ENCODE measurements at regions not wholly inside any gene's neighbourhood (a gene's known extent, or its start where the extent isn't known, plus 50 kb on each side); places are given as distances from the start of the nearest gene placed in this dataset.

DNA sequence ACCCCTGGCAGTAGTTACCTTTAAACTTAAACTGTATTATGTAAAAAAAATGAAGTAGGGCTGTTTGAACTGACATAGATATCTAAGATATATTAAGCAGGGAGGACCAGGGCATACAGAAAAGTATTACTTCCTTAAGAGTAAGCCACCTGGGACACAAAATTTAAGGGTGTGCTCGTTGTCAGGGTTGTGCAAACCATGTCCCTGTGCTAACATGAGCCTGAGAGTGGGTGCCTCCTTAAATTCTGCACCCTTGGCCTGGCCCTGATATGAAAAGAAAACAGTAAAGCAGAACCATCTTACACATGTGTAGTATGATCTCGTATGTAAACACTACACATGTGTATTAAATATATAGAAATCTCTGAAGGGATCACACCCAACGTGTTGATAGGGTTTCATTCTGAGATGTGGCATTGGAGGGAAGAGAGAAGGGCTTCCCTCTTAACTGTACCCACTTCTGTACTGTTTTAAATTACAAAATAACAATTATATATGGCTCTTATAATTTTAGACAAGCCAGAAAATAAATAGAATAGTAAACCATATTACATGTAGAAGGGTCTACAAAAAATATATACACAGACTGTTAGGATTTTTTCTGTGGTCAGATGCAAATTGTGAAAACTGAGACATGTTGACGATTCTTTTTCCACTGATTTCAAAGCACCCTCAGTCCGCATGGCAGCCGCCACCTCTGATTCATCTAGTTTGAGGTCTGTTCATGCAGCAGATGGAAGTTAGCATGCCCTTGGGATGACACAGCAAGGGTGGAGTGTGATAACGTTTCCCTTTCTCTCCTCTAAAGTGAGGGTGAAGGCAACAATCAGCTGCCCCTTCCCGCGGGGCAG lies 400.8 kb upstream of the PROK2 start:
- Histone ChIP-seq H4K91ac (ENCODE audit: insufficient read length, low read depth, low read length) (no peak overlapping the region), H3K27ac (ENCODE audit: insufficient read length, low read depth, low read length) (no peak overlapping the region)

More for the DNA sequence above, 400.8 kb upstream of the PROK2 start:
- H3K36me3 Mint-ChIP-seq (ENCODE audit: insufficient read depth in 1 of 3, low read depth in 3 of 3) = no peaks in the 10 kb centered on the region
- H3K27me3 ChIP-seq (ENCODE audit: insufficient read depth, low read length) = no peaks in the 10 kb centered on the region
- H4K20me1 ChIP-seq (ENCODE audit: control insufficient read depth, insufficient read depth, insufficient read length) = no peaks in the 10 kb centered on the region
- H2BK12ac ChIP-seq (ENCODE audit: insufficient read length, low read depth, low read length) = no peak overlapping the region
- H2AK5ac ChIP-seq (ENCODE audit: insufficient read length, low read length) = no peak overlapping the region
- H3K27me3 Mint-ChIP-seq (ENCODE audit: low read depth) = peaks cover 11% of the 10 kb centered on the region
- H2AFZ ChIP-seq (ENCODE audit: low read length) = no peak overlapping the region
- H3K4me1 Mint-ChIP-seq = no peaks in the 10 kb centered on the region
- H3K9ac ChIP-seq (ENCODE audit: extremely low read depth, insufficient read length, low read length) = no peak overlapping the region
- no peak overlapping the region for H2BK15ac ChIP-seq (ENCODE audit: low read depth, low read length)
- H3K79me2 ChIP-seq (ENCODE audit: insufficient read depth, low read length) = no peaks in the 10 kb centered on the region
- no peaks in the 10 kb centered on the region for H3K79me1 ChIP-seq (ENCODE audit: insufficient read depth, low read depth, low read length, poor library complexity, severe bottlenecking)
- H3K56ac ChIP-seq (ENCODE audit: insufficient read length, low read depth, low read length) = no peak overlapping the region
- no peak overlapping the region for H3K23ac ChIP-seq (ENCODE audit: insufficient read length, low read depth, low read length)
- no CpG with 5 or more reads among the region's 9 CpGs for WGBS (ENCODE audit: extremely low coverage, insufficient read length, low lambda C conversion rate)
- H3K4me2 ChIP-seq (ENCODE audit: insufficient read depth, insufficient read length, low read length) = no peak overlapping the region
- no peak overlapping the region for H2BK20ac ChIP-seq (ENCODE audit: low read depth, low read length, poor library complexity, severe bottlenecking)
- no peak overlapping the region for H4K8ac ChIP-seq (replicated peaks; ENCODE audit: insufficient read length, low read depth, low read length)
- no peak overlapping the region for H3K4ac ChIP-seq (ENCODE audit: low read depth, low read length)
- no peak for DNase-seq
- peaks cover 0 to 5% of the 10 kb centered on the region in 2 experiments; a peak in 2 of 5 replicates for H3K9me3 Mint-ChIP-seq
- H3K14ac ChIP-seq (ENCODE audit: insufficient read depth, low read length) = no peak overlapping the region
- no peak overlapping the region for H3K27ac Mint-ChIP-seq
- no peak overlapping the region for H3K18ac ChIP-seq (ENCODE audit: insufficient read length, low read depth, low read length)
- no peak overlapping the region for H4K5ac ChIP-seq (ENCODE audit: insufficient read length, low read depth, low read length)
- no peak overlapping the region for H2BK5ac ChIP-seq (ENCODE audit: insufficient read length, low read length)
- H3K9me3 ChIP-seq (ENCODE audit: control insufficient read depth, low read depth, low read length) = no peaks in the 10 kb centered on the region
- H3T11ph ChIP-seq (ENCODE audit: low read length) = no peak overlapping the region
- no peaks in the 10 kb centered on the region for H3K23me2 ChIP-seq (ENCODE audit: insufficient read length, low read depth, low read length, poor library complexity, severe bottlenecking)
- TF ChIP-seq, protein P1, sequence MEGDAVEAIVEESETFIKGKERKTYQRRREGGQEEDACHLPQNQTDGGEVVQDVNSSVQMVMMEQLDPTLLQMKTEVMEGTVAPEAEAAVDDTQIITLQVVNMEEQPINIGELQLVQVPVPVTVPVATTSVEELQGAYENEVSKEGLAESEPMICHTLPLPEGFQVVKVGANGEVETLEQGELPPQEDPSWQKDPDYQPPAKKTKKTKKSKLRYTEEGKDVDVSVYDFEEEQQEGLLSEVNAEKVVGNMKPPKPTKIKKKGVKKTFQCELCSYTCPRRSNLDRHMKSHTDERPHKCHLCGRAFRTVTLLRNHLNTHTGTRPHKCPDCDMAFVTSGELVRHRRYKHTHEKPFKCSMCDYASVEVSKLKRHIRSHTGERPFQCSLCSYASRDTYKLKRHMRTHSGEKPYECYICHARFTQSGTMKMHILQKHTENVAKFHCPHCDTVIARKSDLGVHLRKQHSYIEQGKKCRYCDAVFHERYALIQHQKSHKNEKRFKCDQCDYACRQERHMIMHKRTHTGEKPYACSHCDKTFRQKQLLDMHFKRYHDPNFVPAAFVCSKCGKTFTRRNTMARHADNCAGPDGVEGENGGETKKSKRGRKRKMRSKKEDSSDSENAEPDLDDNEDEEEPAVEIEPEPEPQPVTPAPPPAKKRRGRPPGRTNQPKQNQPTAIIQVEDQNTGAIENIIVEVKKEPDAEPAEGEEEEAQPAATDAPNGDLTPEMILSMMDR (conservative IDR thresholded peaks at IDR 0.05) = no peak
- H3K4me3 Mint-ChIP-seq = no peak overlapping the region
- H3K4me1 ChIP-seq (ENCODE audit: insufficient read depth, low read length) = no peaks in the 10 kb centered on the region
- no peak overlapping the region for H2BK120ac ChIP-seq (ENCODE audit: low read depth, low read length, poor library complexity, severe bottlenecking)

All from H9 (cell line).